ENCODE measurements at regions not wholly inside any gene's neighbourhood (a gene's known extent, or its start where the extent isn't known, plus 50 kb on each side); places are given as distances from the start of the nearest gene placed in this dataset.
"Not testable (repeated sequence)": the region's sequence is repeated elsewhere in the genome, so short reads cannot be mapped to it uniquely, and the experiment has no call there.

DNA sequence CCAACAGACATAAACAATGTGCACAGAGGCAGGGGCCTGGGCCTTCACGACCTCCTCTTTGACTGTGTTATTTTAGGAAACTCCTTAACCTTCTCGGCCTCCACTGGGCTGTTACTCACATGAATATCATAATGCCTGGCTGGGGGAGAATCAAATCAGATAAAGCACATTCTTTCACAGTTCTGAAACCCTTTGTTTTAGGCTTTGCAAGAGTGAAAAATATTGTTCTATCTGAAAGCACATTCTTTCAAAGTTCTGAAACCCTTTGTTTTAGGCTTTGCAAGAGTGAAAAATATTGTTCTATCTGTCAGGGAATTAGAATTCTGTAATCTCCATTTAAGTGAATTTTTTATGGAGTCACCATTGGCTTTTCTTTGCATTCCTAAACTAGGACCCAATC lies 50.7 kb upstream of the SYNDIG1 start:
- H3K4me1 Mint-ChIP-seq = no peaks in the 10 kb centered on the region
- peaks cover 2 to 5% (median 2%) of the 10 kb centered on the region in 3 donors for H3K27me3 Mint-ChIP-seq (ENCODE audit: low read depth in 3 of 3)
- H3K27ac Mint-ChIP-seq = no peak overlapping the region
- H3K9me3 Mint-ChIP-seq = peaks cover 0 to 28% (median 14%) of the 10 kb centered on the region in 6 donors
- DNase-seq = no peak
- peaks cover 0 to 4% (median 3%) of the 10 kb centered on the region in 3 donors for H3K36me3 Mint-ChIP-seq
- H3K4me3 Mint-ChIP-seq = no peak overlapping the region

DNA sequence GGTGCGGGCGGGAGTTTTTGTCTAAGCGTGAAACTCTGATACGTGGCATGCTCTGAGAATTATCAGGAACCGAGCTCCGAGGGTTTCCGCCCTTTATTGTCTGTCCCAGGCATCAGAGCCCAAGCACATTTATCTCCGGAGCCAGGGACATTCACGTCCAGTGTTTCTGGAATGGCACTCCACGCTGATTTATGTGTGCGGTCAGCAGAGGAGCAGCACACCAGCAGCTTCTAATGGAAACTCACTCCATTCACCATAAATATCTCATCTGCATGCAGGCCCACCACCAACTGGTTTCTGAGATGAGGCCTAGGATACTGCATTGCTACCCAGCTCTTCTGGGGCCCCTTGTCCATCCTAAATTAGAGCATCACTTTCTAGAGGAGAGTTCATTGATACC lies 51.9 kb upstream of the SYNDIG1 start:
- Mint-ChIP-seq H3K4me1 (no peaks in the 10 kb centered on the region), H3K27ac (no peak overlapping the region), H3K9me3 (peaks cover 0 to 28% (median 14%) of the 10 kb centered on the region in 6 donors), H3K36me3 (peaks cover 0 to 4% (median 3%) of the 10 kb centered on the region in 3 donors), H3K27me3 (ENCODE audit: low read depth in 3 of 3) (peaks cover 2 to 5% (median 2%) of the 10 kb centered on the region in 3 donors), H3K4me3 (no peak overlapping the region)
- DNase-seq = no peak

- not testable (repeated sequence) for H3K4me3 Mint-ChIP-seq; H3K4me1 Mint-ChIP-seq; H3K27ac Mint-ChIP-seq; H3K27me3 Mint-ChIP-seq (ENCODE audit: low read depth in 3 of 3); DNase-seq; H3K36me3 Mint-ChIP-seq
- peaks cover 0 to 28% (median 14%) of the 10 kb centered on the region in 6 donors for H3K9me3 Mint-ChIP-seq
These were observed 54.0 kb upstream of the SYNDIG1 start for GRCh38 chr20:24415444-24415843.

DNA sequence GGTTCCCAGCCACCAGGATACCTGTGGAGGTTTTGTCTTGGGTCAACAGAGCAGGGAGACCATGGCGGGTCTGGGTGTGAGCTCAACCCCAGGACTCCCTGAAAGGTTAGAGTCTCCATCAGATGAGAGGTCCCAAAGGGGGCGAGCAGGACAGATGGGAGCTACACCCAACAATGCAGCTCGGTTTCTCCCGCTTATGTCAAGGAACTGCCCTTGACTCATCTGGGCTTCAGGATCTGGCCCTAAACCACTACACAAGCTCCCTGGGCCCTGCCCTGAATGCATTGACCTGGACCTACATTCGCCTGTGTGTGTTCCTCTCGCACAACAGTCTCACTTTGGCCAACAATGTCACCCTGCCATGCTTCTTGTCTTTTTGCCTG lies 57.6 kb upstream of the SYNDIG1 start:
- Mint-ChIP-seq H3K27me3 (ENCODE audit: low read depth in 3 of 3) (peaks cover 0 to 7% (median 5%) of the 10 kb centered on the region in 3 donors), H3K36me3 (peaks cover 0 to 4% (median 3%) of the 10 kb centered on the region in 3 donors), H3K27ac (no peak overlapping the region)

GRCh38 chr20:24411003-24411833 lies 58.2 kb upstream of the SYNDIG1 start:
- Mint-ChIP-seq H3K27ac (no peak overlapping the region), H3K27me3 (ENCODE audit: low read depth in 3 of 3) (peaks cover 0 to 7% (median 5%) of the 10 kb centered on the region in 3 donors), H3K4me3 (no peak overlapping the region), H3K9me3 (peaks cover 0 to 20% (median 9%) of the 10 kb centered on the region in 6 donors), H3K36me3 (peaks cover 0 to 4% (median 3%) of the 10 kb centered on the region in 3 donors), H3K4me1 (no peaks in the 10 kb centered on the region)
- DNase-seq = no peak

More for the DNA sequence above, 57.6 kb upstream of the SYNDIG1 start:
- peaks cover 0 to 26% (median 13%) of the 10 kb centered on the region in 6 donors for H3K9me3 Mint-ChIP-seq
- no peak for DNase-seq
- H3K4me1 Mint-ChIP-seq = no peaks in the 10 kb centered on the region
- H3K4me3 Mint-ChIP-seq = no peak overlapping the region

DNA sequence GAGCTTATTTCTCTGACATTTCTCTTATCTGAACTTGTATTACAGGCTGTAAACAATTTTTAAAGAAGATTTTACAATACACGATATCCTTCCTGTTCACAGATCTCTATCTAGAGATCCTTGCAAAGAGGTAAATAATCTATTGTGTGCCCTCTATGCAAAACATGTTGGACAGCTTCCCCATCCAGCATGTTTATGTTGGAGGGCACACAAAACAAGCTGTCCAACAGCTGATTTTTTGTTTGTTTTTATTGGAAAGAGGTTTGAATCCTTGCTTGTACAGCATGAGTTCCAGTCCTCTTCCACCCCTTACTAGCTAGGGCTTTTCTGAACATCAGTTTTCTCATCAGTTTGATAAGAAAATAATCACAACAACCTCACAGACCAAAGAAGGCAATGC lies 62.3 kb upstream of the SYNDIG1 start:
- no peaks in the 10 kb centered on the region for H3K36me3 Mint-ChIP-seq
- DNase-seq = no peak
- no peak overlapping the region for H3K27ac Mint-ChIP-seq
- H3K9me3 Mint-ChIP-seq = peaks cover 0 to 2% (median 0%) of the 10 kb centered on the region in 6 donors
- H3K4me3 Mint-ChIP-seq = no peak overlapping the region
- H3K27me3 Mint-ChIP-seq (ENCODE audit: low read depth in 3 of 3) = peaks cover 2 to 7% (median 5%) of the 10 kb centered on the region in 3 donors
- no peaks in the 10 kb centered on the region for H3K4me1 Mint-ChIP-seq

DNA sequence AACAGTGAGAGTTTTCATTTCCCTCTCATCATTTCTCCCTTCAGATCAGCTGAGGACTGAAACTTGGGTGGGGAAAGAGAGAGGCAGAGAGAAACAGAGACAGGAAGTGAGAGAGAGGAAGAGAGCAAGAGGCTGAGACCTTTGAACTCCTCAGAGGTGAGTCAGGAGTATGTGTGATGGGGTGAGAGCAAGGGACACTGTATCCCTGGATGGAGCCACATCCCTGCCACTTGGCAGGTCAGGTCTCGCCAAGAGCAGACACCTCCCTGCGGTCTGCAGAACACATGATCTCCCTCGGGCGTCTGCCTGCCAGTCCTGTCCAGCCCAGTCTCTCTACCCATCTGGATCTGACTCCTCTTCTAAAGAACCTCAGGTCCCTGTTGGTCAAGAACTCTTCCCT lies 62.7 kb upstream of the SYNDIG1 start:
- Mint-ChIP-seq H3K36me3 (no peaks in the 10 kb centered on the region), H3K27me3 (ENCODE audit: low read depth in 3 of 3) (peaks cover 2 to 7% (median 5%) of the 10 kb centered on the region in 3 donors), H3K9me3 (peaks cover 0 to 2% (median 0%) of the 10 kb centered on the region in 6 donors), H3K27ac (no peak overlapping the region), H3K4me1 (no peaks in the 10 kb centered on the region), H3K4me3 (no peak overlapping the region)
- no peak for DNase-seq

DNA sequence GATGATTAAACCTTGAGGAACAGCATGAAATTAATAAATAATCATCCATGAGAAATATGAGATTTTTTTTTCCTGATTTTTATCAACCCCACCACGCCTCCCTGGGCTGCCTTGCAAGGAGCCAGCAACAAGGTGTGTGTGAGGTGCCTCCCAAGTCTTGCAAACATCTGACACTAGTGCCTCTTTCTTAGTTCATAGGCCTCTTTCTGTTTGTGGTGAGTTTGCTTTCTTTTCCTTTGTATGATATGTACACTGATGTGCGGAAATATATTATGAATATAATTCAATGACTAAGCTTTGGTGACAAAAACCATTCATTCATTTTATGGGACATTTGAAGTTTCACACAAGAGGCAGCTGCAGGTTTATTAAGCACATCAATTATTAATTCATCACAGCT lies 63.2 kb upstream of the SYNDIG1 start:
- H3K27me3 Mint-ChIP-seq (ENCODE audit: low read depth in 3 of 3) = peaks cover 5 to 7% (median 5%) of the 10 kb centered on the region in 3 donors
- H3K4me1 Mint-ChIP-seq = no peaks in the 10 kb centered on the region
- no peak for DNase-seq
- no peak overlapping the region for H3K27ac Mint-ChIP-seq
- H3K4me3 Mint-ChIP-seq = no peak overlapping the region
- peaks cover 0 to 2% (median 0%) of the 10 kb centered on the region in 6 donors for H3K9me3 Mint-ChIP-seq
- no peaks in the 10 kb centered on the region for H3K36me3 Mint-ChIP-seq

GRCh38 chr20:24405810-24406209 lies 63.6 kb upstream of the SYNDIG1 start:
- peaks cover 0 to 2% (median 0%) of the 10 kb centered on the region in 6 donors for H3K9me3 Mint-ChIP-seq
- H3K4me3 Mint-ChIP-seq = no peak overlapping the region
- no peaks in the 10 kb centered on the region for H3K4me1 Mint-ChIP-seq
- H3K27ac Mint-ChIP-seq = no peak overlapping the region
- no peaks in the 10 kb centered on the region for H3K36me3 Mint-ChIP-seq
- H3K27me3 Mint-ChIP-seq (ENCODE audit: low read depth in 3 of 3) = peaks cover 5 to 8% (median 7%) of the 10 kb centered on the region in 3 donors
- no peak for DNase-seq

DNA sequence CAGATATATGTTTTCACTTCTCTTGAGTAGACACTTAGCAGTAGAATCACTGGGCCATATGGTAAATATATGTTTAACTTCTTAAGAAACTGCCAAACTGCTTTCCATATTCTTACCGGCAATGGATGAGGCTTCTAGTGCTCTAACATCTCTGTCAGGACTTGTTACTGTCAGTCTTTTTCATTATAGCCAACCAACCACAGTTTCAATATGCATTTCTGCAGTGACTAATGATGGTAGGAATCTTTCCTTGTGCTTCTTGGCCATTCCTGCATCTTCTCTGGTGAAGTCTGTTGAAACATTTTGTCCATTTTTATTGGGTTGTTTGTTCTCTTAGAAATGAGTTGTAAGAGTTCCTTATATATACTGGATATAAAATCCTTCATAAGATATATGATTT lies 66.0 kb upstream of the SYNDIG1 start:
- Mint-ChIP-seq H3K4me3 (no peak overlapping the region), H3K36me3 (no peaks in the 10 kb centered on the region), H3K27me3 (ENCODE audit: low read depth in 3 of 3) (peaks cover 5 to 7% (median 6%) of the 10 kb centered on the region in 3 donors), H3K27ac (no peak overlapping the region), H3K9me3 (peaks cover 0 to 3% (median 2%) of the 10 kb centered on the region in 6 donors), H3K4me1 (no peaks in the 10 kb centered on the region)
- no peak for DNase-seq

DNA sequence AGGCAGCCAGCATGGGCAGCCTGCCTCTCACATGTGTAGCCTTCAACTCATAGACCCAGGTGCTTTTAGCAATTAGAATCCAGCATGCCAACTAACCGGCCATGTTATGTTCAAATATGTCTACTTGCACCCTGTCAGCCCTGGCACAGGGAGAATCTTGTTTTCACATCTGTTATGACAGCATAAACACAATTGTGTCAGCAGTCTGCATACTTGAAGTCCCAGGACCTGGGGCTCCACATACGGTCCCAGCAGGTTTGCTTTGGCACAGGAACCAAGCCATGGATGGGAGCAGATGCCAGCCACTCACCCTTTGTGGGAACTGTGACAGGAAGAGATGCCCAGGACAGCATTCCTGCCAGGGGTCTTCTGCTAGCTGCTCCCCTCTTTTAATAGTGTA lies 67.2 kb upstream of the SYNDIG1 start:
- Mint-ChIP-seq H3K27ac (no peak overlapping the region), H3K27me3 (ENCODE audit: low read depth in 3 of 3) (peaks cover 5 to 8% (median 7%) of the 10 kb centered on the region in 3 donors), H3K4me1 (no peaks in the 10 kb centered on the region), H3K36me3 (no peaks in the 10 kb centered on the region), H3K4me3 (no peak overlapping the region), H3K9me3 (peaks cover 0 to 8% (median 2%) of the 10 kb centered on the region in 6 donors)
- no peak for DNase-seq

GRCh38 chr20:24395151-24395550 lies 74.3 kb upstream of the SYNDIG1 start:
- H3K27ac Mint-ChIP-seq = no peak overlapping the region
- no peak for DNase-seq
- H3K4me3 Mint-ChIP-seq = no peak overlapping the region
- peaks cover 0 to 19% (median 4%) of the 10 kb centered on the region in 3 donors for H3K27me3 Mint-ChIP-seq (ENCODE audit: low read depth in 3 of 3)
- H3K9me3 Mint-ChIP-seq = peaks cover 0 to 8% (median under 1%) of the 10 kb centered on the region in 6 donors
- peaks cover 5 to 6% of the 10 kb centered on the region in 2 donors for H3K4me1 Mint-ChIP-seq
- no peaks in the 10 kb centered on the region for H3K36me3 Mint-ChIP-seq

- Mint-ChIP-seq H3K9me3 (peaks cover 0 to 8% (median 0%) of the 10 kb centered on the region in 6 donors), H3K4me1 (peaks cover 18% of the 10 kb centered on the region in 2 donors), H3K36me3 (no peaks in the 10 kb centered on the region), H3K4me3 (no peak overlapping the region), H3K27me3 (ENCODE audit: low read depth in 3 of 3) (peaks cover 0 to 15% (median 4%) of the 10 kb centered on the region in 3 donors), H3K27ac (no peak overlapping the region)
- no peak for DNase-seq
These were observed 75.5 kb upstream of the SYNDIG1 start for GRCh38 chr20:24393903-24394302.

DNA sequence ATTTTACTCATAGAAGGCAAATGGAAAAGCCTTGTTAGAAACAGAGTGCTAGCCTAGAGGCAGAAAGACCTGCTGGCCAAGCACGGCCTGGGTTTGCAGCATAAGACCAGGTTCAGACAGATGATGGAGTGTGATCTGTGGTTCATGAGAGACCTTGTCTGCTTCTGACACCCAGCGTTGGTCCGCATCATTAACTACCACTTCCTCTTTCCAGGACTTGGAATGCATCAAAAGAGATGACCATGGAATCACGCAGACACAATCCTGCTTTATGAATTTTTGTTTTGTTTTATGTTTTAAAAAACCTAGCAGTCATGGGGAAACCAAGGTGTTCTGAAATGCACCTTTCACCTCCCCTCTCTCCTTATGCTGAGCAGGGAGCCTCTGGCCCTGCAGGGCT lies 76.8 kb upstream of the SYNDIG1 start:
- Mint-ChIP-seq H3K4me1 (peaks cover 19 to 22% of the 10 kb centered on the region in 2 donors), H3K4me3 (no peak overlapping the region), H3K27me3 (ENCODE audit: low read depth in 3 of 3) (peaks cover 0 to 12% (median 2%) of the 10 kb centered on the region in 3 donors), H3K27ac (no peak overlapping the region), H3K9me3 (no peaks in the 10 kb centered on the region), H3K36me3 (no peaks in the 10 kb centered on the region)
- no peak for DNase-seq
